Endothelial cell of hepatic sinusoid (primary cell): ENCODE measurements at regions not wholly inside any gene's neighbourhood (a gene's known extent, or its start where the extent isn't known, plus 50 kb on each side); places are given as distances from the start of the nearest gene placed in this dataset.
"Not testable (repeated sequence)": the region's sequence is repeated elsewhere in the genome, so short reads cannot be mapped to it uniquely, and the experiment has no call there.

Experiments used
- in situ Hi-C: cut with HindIII; loops from 2 replicates; pipeline ENCODE4 v1.10.0; 2017; ENCODE audit warnings: low sequenced_read_pairs

DNA sequence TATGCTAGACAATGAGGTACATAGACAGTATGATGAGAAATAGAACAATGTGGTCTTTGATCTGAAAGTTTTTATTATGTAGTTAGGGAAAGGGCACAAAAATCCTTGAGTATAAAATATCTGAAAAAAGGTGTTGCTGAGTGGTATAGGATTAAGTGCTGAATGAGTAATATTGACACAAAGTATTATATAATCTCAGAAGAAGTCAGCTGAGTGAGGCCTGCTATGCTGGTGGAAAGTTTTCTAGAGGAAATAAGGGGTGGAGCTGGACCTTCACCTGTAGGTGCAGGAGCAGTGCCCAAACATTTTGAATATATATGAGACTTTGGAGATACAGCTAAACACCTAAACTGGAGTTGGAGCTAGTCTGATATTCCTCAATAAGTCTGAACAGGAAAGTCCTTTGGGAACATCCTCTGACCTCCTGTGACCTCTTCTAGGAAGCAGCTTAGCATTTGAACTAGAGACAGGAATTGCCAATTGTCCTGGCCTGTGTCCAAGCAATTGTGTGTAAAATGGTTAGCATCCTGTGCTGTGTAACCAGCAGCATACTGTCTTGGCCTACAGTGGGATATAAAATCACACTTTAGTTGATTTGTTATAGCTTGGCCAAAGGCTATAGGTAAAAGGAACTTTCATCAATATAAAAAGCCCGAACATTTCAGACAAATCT is 285.3 kb downstream of the ANKRD50 start:
- in situ Hi-C loops = no loop called here

DNA sequence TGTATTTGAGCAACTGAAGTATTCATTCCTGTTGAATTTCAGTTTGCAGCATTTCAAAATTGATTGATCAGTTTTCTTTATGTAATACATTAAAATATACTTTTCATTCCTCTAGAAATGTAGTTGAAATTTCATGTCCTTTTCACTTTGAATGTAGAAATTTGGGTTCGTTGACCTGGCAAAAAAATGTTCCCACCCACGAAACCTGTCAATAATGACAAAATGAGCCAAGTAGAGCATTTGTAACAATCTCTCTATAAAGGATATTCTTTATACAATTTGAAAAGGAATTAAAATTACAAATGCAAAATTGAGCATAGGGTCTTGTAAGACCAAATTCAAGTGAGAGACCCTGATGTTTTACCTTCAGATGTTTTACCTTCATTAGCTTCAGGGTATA is 283.9 kb downstream of the ANKRD50 start:
- in situ Hi-C loops = no loop called here

DNA sequence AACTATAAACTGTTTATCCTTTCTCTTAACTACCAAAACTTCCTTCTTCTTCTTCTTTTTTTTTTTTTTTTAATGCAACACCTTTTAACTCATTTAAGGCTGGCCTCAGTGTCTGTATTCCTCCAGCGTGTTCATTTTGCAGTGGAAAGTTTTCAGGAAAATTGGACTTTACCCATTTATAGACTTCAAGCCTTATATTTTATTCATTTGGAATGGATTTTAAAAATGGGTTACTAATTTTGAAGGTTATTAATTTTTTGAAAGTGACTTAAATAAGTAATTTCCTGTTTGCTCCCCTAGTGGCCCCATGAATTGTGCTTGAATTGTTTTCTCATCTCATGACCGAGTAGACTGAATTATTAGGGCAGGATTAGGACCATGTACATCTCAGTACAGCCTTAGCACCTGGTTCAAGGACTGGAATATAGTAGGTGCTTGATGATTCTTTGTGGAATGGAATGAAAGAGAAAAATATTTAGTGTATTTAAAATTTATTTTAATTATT is 282.7 kb downstream of the ANKRD50 start:
- in situ Hi-C loops = no loop called here

DNA sequence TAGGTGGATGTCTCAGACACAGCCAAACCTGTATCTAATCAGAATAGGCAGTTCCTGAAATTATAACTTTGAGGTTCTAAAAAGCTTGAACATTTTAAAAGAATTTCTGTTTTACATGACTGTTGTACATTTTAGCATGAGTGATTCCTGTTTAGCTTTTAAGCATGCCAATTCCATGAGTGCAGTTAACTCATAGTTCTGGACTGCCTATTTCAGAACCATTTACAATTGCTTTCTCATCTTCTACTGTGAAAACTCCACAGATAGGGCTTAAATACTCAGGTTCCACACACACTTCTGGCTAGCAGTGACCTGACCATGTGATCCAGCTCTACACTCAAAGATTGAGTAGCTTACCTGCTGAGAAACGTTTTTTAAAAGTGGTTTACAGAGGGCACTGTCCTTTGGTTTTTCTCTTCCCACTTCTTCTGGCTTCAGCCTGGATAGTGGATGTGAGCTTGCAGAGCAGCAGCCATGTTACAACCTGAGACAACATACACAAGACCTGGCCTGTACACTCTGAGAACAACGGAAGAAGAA is 280.8 kb downstream of the ANKRD50 start:
- in situ Hi-C loops = no loop called here

DNA sequence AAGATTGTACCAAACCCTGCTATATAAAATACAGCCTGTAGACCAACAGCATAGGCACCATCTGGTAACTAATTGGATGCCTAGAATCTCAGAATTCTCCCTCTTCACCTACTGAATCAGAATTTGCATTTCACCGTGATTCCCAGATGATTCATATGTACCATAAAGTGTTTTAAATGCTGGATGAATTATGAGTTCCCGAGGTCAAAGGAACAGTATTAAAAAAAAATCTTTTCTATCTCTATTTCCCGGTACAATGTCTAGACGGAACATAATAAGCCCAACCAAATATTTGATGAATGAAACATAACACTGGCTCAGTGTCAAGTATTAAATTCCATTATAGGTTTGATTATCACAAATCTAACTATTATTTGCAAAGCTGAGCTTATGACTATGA is 280.0 kb downstream of the ANKRD50 start:
- in situ Hi-C loops = no loop called here

DNA sequence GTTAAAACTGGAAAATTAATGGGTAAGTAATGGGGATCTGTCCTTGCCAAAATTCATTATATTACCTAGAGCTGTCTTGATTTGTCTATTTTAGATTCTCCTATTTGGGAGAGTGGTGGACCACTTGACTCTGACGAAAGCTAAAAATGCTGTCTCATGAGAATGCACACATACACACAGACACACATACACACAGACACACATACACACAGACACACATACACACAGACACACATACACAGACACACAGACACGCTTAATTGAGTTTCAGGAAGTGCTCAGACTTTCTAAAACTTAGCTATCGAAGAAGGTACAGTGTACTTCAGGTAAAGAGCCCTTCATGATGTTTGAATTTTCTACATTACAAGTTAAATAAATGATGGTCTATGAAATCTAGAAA is 279.5 kb downstream of the ANKRD50 start:
- in situ Hi-C loops = no loop called here

DNA sequence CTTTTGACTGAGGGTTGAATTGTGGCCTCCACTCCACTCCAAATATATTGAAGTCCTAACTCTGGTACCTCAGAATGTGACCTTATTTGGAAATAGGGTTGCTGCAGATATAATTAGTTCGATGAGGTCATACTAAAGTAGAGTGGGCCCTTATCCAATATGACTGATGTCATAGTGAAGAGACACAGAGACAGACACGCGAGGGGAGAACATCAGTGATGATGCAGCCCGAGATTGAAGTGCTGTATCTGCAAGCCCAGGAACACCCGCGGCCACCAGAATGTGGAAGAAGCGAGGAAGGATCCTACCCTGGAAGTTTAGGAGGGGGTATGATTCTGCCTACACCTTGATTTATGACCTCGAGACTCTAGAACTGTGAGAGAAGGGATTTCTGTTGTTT is 279.0 kb downstream of the ANKRD50 start:
- in situ Hi-C loops = no loop called here

DNA sequence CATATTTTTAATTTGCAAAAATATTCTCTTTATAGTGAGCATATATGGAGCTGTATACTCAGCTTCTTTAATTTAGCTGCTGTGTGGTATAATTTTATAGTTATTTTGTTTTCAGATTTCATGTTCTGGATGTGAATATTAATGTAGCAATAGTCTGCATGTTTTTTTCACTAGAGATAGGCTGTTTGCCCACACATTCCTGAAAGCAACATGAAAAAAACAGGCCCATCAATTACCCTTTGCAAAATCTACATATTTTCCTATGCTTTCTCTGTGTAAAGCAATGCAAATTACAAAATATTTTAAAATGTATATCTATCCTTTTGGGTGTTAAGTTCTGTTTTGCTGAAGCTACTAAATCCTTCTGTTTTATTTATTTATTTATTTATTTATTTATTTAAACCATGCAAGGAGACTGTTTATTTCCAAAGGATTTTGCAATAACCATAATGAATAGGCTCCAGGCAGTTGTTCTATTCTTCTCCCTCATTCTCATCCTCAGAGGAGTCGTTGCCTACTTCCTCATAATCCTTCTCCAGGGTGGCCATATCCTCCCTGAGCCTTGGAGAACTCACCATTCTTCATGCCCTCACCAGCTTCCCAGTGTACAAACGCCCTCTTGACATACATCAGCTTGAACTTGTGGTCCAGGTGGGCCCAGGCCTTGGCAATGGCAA is 277.1 kb downstream of the ANKRD50 start:
- in situ Hi-C loops = no loop called here

DNA sequence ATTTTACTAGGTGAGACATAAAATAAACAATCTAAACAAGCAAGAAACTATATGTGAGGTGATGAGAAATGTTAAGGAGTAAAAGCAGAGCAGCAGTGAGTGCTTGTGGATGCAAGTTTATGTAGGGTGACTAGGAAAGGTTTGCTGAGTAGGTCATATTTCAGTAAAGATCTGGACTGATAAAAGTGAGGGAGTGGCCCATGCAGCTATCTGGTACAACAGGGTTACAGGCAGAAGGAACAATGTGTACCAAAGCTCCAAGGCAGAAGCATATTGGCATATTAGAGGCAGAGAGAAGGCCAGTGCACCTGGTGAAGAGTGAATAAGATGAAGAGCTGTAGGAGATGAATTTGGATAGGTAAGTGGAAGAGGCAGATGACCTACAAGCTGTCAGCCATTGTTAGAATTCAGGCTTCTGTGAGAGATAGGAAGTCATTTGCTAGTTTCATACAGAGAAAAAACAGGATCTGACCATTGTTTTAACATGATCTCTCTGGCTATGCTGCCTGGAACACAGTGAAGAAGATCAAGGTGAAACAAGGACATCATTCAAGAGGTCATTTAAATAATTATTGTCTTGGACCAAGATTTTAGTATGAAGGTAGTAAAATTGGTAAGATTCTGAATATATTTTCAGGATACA is 274.6 kb downstream of the ANKRD50 start:
- in situ Hi-C loops = no loop called here

DNA sequence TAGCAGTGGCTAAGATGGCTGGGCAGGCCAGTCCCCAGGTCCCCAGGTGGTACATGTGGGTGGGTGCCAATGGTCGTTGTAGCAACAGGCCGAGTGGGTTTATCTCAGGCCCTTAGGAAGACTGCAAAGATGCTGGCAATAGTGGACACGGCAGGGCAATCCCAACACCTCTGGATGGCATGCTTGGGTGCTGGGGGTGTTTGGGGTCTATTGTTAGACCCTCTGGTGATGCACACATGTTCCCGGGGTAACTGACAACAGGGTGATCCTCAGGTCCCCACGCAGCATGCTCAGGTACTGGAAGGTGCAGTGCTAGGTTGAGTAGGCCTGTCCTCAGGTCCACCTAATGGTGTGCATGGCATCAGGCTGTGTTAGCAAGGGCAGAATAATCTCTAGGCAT is 267.5 kb downstream of the ANKRD50 start:
- in situ Hi-C loops = no loop called here

DNA sequence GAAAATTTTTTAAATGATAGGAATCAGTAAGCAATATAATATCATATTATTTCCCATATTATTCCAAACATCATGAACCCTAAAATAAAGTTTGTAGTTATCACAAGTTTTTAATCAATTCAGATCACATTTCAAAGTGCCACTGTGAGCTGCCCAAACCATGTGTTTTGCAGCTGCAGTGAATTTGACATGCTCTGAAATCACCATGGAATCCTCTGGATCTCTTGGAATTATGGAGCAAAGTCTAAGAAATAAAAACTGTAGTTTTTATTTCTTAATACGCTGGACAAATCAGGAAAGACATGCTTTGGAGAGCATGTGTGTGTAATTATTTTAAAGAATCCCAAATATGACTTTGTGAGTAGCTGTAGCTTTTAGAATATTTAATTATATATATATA is 262.7 kb downstream of the ANKRD50 start:
- in situ Hi-C loops = no loop called here

DNA sequence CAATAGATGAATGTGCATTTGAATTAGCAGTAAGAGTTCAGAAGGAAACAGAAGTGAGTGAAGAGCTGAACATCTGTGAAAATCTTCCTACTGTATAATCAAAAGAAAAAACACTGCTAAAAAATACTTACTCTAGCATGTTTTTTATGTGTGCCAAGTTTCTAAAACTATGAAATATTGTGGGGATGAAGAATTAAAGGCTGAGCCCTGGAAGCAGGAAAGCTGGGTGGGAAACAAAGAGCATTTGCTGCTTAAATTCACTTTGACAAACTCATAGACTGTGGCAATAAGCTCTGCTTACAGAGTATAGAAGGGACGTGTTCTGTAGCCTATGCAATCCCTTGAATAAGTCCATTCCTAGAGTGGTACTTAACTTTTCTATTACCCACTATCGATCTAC is 261.7 kb downstream of the ANKRD50 start:
- in situ Hi-C loops = no loop called here

DNA sequence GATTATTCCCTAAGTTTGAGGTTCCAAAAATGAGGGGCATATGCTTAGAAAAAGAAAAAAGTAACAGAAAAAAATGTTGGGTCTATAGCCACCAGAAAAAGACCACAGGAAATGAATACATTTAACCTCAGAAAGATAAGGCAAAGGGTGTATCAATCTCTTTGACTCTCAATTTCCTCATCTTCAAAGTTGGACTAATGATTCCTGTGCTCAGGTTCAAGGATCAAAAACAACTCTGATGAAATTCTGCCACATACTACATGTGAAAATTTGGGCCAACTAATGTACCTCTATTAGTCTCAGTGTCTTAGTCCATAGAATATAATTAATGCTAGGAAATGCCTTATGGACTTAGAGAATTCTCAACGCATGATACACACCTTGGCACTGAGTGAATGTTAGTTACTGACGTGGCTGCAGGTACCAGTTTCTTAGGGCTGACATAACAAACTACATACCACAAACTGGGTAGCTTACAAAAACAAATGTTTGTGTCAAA is 257.7 kb downstream of the ANKRD50 start:
- in situ Hi-C loops = no loop called here

DNA sequence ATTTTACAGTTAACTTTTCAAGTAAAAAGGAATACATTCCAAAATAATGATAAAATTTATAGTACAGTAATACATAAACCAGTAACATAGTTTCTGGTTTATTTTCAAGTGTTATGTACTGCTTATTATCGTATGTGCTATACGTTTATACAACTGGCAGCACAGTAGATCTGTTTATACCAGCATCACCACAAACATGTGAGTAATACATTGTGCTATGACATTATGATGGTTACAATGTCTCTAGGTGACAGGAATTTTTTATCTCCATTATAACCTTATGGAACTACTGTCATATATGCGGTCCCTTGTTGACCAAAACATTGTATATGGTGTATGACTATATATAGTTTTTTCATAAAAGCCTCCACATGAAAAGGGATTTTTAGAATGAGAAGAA is 256.9 kb downstream of the ANKRD50 start:
- in situ Hi-C loops = no loop called here

DNA sequence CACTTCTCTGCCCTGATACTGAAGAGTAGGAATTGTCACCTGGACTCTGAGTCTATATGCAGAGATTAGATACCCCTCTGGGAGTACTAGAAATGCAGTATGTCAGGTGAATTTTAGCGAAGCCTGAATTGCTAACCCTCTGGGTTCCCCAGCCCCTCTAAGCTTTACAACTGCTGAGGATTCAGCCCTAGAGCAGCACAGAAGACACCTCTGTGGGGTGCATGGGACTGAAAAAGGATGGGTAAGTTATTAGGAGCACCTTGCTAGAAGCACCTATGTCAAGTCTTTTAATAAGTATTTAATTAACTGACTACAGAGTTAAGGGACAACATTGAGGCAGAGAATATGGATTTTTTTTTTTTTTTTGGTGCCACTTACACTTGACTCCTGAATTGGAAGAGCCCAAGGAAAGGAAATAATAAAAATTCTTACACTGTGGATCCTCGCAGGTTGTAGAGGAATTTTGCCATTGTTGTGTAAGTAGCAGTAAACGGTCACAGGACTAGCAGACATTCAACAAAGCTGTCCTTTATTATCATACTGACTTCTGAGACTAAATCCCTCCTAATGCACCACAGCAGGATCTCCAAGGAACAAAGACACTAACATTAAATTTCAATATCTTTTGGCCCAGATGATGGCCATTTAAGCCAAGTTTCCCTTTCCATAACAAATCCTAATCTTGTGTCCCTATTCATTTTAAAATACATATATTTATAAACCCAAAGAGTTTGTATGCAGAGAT is 253.2 kb downstream of the ANKRD50 start:
- in situ Hi-C loops = no loop called here

DNA sequence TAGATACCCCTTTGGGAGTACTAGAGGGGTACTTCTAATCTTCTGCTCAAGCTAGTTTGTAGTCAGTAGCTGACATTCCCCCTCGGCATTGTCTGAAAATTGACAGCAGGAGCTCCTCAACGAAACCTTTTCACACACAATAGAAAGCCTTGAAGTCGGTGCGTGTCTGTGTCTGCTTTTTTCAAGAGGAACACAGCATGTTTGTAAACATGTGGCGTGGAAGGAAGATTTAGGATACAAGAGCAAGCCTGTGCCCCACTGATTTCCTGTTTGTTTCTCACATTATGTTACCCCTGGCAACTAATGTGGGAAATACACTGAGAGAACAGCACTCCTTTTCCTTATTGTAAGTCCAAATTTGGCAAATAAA is 252.6 kb downstream of the ANKRD50 start:
- in situ Hi-C loops = no loop called here

DNA sequence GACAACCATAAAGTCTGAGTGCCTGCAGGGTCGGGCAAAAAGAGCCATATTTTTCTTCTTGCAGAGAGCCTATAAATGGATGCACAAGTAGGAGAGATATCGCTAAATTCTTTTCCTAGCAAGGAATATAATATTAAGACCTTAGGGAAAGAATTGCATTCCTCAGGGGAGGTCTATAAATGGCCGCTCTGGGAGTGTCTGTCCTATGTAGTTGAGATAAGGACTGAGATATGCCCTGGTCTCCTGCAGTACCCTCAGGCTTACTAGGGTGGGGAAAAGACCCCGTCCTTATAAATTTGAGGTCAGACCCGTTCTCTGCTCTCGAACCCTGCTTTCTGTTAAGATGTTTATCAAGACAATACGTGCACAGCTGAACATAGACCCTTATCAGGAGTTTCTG is 250.9 kb downstream of the ANKRD50 start:
- in situ Hi-C loops = not testable (repeated sequence)

DNA sequence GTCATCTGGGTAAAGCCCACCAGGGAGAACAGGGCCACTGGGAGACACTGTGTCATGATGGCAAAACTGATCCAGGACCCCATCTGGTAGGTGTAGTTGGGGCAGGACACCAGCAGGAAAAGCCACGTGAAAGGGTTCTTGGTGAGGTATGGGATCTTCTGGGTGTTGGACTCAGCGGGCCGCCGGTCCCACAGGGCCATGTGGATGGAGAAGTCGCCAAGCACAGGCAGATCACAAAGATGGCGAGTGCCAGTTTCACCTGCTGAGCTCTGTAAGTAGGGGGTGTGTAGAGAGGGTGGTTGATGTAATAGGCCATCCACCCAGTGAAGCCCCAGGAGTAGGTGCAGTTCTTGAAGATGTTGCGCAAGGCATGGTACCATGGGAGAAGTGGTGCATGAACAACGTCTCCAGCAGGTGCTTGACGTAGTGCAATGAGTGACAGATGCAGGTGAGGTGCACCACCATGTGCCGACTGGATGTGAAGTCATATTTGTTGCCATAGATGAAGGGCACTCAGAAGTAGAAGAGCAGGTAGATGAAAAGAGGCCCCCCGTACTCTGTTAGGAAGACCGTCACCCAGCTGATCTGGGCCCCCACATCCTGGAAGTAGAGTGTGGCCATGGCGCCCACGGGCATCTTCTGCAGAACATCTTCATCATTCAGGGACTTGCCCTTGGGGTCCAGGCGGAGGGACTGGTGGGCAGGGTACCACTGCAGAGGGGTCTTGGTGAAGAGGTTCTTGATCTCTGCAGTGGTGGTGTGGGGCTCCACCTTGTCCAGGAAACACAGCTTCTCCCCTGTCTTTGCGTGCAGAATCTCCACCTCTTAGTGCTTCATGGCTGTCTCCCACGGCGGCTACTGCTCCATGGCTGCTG is 249.3 kb downstream of the ANKRD50 start:
- in situ Hi-C loops = no loop called here

DNA sequence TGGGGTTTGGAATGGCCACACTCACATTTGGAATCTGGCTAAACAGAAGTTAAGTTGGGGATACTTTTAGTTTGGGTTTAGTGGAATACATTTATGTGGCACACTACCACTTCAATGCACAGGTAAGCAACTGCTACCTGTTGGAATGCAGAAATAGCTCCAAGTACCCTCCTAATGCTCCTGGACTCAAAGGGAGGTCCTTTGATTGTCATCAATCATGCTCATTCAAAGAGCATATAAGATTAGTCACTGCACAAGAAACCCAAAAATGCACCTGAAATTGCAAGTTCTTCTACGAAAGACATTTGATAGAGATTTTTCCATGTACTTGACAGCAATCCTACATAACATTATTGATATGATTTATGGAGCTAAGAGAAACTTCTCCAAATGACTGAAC is 247.7 kb downstream of the ANKRD50 start:
- in situ Hi-C loops = no loop called here

DNA sequence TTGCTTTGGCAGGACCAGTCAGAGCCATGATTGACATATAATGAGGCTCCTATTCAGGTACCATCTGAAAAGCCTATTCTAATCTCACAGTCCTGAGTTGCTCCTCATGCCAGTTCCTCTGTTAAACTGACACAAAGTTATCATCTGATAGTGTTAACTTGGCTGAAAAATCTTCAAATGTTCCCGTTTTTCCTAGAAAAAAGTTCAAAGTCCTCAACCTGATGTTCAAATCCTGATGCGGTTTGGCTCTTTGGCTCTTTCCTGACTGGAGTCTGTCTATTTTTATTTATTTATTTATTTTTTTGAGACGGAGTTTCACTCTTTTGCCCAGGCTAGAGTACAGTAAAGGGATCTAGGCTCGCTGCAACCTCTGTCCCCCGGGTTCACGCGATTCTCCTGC is 244.2 kb downstream of the ANKRD50 start:
- in situ Hi-C loops = no loop called here
